GM19193 (cell line): ENCODE measurements at regions not wholly inside any gene's neighbourhood (a gene's known extent, or its start where the extent isn't known, plus 50 kb on each side); places are given as distances from the start of the nearest gene placed in this dataset.

ENCODE experiments used
- POLR2A ChIP-seq: IDR thresholded peaks from 4 replicates; pipeline ENCODE4 v1.6.1; 2011; ENCODE audit not compliant: insufficient read depth, insufficient read length; ENCODE audit errors: extremely low read depth

DNA sequence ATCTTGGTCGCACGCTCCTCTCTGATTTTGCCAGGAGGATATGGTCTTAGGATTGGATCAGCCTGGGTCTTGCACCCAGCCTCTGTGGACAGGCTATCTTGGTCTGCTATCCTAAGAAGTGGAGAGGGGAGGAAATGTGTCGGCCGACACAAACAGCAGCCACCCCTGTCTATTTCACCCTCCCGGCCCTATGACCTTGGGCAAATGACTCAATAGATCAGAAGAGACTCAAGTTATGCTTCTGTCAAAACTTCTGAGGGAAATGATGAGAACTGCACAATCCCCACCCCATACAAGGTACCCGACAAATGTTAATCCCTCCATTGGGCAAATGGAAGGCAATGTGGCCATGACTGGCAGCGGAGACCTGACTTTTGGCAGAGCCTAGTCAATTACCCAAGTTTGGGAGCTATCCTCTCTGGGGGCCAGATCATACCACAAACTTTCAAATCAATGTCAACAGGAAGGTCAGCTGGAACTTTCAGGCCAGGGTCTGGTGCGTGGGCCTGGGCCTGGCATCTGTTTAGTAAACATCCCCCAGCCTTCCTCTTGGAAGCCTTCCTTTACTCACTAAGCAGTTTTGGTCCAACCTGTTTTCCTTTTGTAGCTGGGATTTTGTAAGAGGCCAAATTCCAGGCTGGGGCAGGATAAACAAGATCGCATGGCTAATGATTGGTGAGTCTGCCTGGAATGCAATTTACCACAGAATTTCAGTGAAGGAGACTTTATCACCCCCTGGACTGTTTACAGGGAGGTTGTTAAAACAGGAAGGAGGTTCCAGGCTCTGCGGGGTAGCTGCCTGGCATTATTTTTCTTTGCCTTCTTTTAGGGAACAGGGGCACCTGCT lies 64.2 kb upstream of the CPEB4 start:
- TF ChIP-seq POLR2A = no peak

DNA sequence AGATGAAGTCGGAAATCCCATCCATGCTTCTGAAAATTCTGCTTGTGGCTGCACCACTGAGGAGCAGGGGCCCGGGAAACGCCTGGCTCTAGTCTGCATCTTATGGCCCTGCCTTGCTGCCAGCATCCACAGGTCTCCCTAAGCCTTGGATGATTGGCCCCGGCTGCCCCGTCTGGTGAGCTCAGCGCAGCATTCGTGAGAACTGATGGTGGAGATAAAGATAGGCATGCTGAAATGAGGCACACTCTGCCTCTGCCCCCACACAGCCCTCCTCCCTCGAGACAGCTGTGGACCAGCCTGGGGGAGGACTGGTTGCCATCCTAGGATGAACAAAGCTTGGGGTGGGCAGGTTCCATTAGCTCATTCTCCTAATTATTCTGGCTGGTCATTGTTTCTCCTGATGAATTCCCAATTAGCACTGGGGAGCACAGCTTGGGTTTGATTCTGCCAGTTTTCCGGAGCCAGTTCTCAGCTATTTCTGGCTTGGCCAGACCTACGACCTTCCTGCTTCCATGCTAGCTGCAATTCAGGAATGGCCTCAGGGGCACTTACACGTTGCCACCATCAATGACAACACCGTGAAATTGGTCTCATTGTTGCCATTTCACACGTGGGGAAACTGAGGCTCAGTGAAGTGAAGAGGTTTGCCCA lies 62.8 kb upstream of the CPEB4 start:
- no peak for TF ChIP-seq POLR2A

- TF ChIP-seq POLR2A = no peak
Observed at GRCh38 chr5:173826086-173826427, 62.1 kb upstream of the CPEB4 start.

GRCh38 chr5:173826428-173827350 lies 61.5 kb upstream of the CPEB4 start:
- no peak for TF ChIP-seq POLR2A

GRCh38 chr5:173828952-173829351 lies 59.2 kb upstream of the CPEB4 start:
- no peak for TF ChIP-seq POLR2A

DNA sequence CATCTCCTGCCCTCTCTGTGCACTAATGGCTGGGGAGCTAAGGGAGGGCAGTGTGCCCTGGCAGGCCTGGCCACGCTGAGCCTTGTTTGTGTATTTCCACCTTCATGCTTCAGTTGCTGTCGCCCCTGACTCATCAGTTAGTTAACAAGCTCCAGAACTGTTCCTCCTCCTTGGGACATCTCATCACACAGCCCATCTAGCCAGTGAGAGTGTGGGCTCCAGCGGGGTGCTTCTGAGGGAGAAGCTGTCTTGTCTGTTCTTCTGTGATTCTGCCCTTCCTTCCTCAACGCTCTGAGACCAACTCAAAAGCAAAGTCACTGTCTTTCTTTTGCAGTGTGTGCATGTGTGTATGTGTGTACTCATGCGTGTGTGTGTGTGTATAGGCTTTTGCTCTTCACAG lies 58.3 kb upstream of the CPEB4 start:
- no peak for TF ChIP-seq POLR2A

DNA sequence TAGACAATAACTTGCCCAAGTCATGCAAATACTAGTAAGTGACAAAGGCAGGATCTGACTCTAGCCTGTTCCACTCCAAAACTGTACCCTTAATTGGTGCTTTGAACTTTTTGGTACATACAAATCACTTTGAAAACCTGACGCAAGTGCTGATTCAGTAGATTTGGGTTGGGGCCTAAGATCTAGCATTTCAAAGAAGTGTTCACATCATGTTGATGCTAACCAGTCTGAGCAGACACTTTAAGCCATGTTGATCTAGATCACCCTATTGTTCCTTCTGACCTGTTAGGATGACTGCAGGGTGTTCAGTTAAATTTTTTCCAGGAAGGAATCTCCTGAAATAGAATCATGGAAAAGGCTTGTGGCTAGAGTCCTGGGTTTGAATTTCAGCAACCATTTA lies 57.7 kb upstream of the CPEB4 start:
- no peak for TF ChIP-seq POLR2A

GRCh38 chr5:173831196-173831914 lies 56.8 kb upstream of the CPEB4 start:
- TF ChIP-seq POLR2A = no peak

DNA sequence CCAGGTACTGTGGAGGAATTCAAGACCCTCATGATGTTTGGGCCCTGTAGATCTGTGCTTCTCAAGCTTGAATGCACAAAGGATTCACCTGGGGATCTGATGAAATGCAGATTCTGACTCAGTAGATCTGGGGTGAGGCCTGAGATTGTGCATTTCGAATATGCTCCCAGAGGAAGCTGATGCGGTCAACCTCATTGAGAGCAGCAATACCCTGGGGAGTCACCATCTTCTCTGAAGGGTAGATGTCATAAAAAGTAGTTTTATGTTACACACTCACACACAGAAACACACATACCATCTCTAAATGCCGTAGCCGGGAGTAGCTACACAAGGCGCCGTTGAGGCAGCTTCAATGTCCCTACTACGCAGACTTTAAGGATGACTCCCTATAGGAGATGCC lies 55.8 kb upstream of the CPEB4 start:
- TF ChIP-seq POLR2A = no peak

- no peak for TF ChIP-seq POLR2A
Observed at GRCh38 chr5:173833196-173833985, 54.8 kb upstream of the CPEB4 start.

GRCh38 chr5:173834071-173834771 lies 53.9 kb upstream of the CPEB4 start:
- TF ChIP-seq POLR2A = no peak

GRCh38 chr5:173835131-173835530 lies 53.0 kb upstream of the CPEB4 start:
- no peak for TF ChIP-seq POLR2A

DNA sequence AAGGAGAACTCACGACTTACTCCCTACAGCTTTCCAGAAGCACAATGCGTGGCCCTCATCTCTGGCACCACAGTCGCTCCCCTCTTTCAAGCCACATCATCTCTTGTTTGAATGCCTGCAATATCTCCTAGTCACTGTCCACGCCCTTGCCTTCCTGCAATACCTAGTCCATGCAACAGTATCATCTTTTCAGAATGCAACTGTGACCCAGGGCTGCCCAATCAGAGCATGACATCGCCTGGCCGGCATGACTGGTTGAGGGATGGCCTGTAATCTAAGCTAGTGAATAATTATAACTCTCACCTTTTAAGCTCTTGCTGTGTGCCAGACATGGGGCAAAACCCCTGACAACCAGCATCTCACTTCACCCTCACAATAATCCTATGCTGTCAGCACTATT lies 52.5 kb upstream of the CPEB4 start:
- TF ChIP-seq POLR2A = no peak
